Karpas-422 (cell line): ENCODE measurements at regions not wholly inside any gene's neighbourhood (a gene's known extent, or its start where the extent isn't known, plus 50 kb on each side); places are given as distances from the start of the nearest gene placed in this dataset.
"Not testable (repeated sequence)": the region's sequence is repeated elsewhere in the genome, so short reads cannot be mapped to it uniquely, and the experiment has no call there.

Experiments used
- DNase-seq: peaks from one replicate; pipeline ENCODE4 v3.0.0-alpha.2; 2015
- H2AFZ ChIP-seq: fragments of 200-600 bp; sonication (generic); 2 replicates; pipeline ENCODE4 v1.6.1; 2014; ENCODE audit warnings: antibody characterized with exemption, low read length, mixed read lengths
- H3K27ac ChIP-seq: fragments of 200-600 bp; sonication (generic); 2 replicates; pipeline ENCODE4 v1.5.1; 2014; ENCODE audit warnings: mild to moderate bottlenecking, low read length, moderate library complexity
- H3K27me3 ChIP-seq: fragments of 200-600 bp; sonication (generic); 2 replicates; pipeline ENCODE4 v1.6.1; 2014; ENCODE audit warnings: low read length, mixed read lengths
- H3K36me3 ChIP-seq: fragments of 200-600 bp; sonication (generic); 2 replicates; pipeline ENCODE4 v1.6.1; 2014; ENCODE audit warnings: low read length, mixed read lengths; ENCODE audit not compliant: insufficient read depth
- H3K4me1 ChIP-seq: fragments of 200-600 bp; sonication (generic); 2 replicates; pipeline ENCODE4 v1.6.1; 2014; ENCODE audit warnings: mild to moderate bottlenecking, low read length, mixed read lengths
- H3K4me2 ChIP-seq: fragments of 200-600 bp; sonication (generic); 2 replicates; pipeline ENCODE4 v1.6.1; 2014; ENCODE audit warnings: low read length, low read depth, mild to moderate bottlenecking; ENCODE audit not compliant: poor library complexity, severe bottlenecking
- H3K4me3 ChIP-seq: fragments of 200-600 bp; sonication (generic); 2 replicates; pipeline ENCODE4 v1.5.1; 2014; ENCODE audit warnings: mild to moderate bottlenecking, antibody characterized with exemption, low read length, mixed read lengths
- H3K79me2 ChIP-seq: fragments of 200-600 bp; sonication (generic); 2 replicates; pipeline ENCODE4 v1.6.1; 2014; ENCODE audit warnings: mild to moderate bottlenecking, low read length, mixed read lengths
- H3K9ac ChIP-seq: fragments of 200-600 bp; sonication (generic); 2 replicates; pipeline ENCODE4 v1.6.0; 2014; ENCODE audit warnings: low read length
- H3K9me2 ChIP-seq: fragments of 200-600 bp; sonication (generic), shearing (Covaris generic); replicated peaks from 2 replicates; pipeline ENCODE4 v1.6.0; 2014; ENCODE audit warnings: mild to moderate bottlenecking, low read length, moderate library complexity; ENCODE audit not compliant: insufficient read depth
- H3K9me3 ChIP-seq: fragments of 300-700, 200-600 bp; sonication (generic); 2 replicates; pipeline ENCODE4 v1.6.1; 2014; ENCODE audit warnings: low read length, mixed read lengths
- H4K20me1 ChIP-seq: fragments of 200-600 bp; sonication (generic); 2 replicates; pipeline ENCODE4 v1.6.1; 2014; ENCODE audit warnings: mild to moderate bottlenecking, antibody characterized with exemption, low read length, low read depth; ENCODE audit not compliant: insufficient read depth

GRCh38 chr3:16076564-16076963 is 97.9 kb upstream of the GALNT15 start:
- H3K27me3 ChIP-seq = no peaks in the 10 kb centered on the region
- H3K4me3 ChIP-seq = no peak overlapping the region
- H4K20me1 ChIP-seq = no peaks in the 10 kb centered on the region
- peaks cover 10% of the 10 kb centered on the region for H3K4me1 ChIP-seq
- no peak overlapping the region for H2AFZ ChIP-seq
- no peak overlapping the region for H3K27ac ChIP-seq
- H3K79me2 ChIP-seq = no peaks in the 10 kb centered on the region
- H3K9me2 ChIP-seq = no peaks in the 10 kb centered on the region
- no peak overlapping the region for H3K9ac ChIP-seq
- DNase-seq = no peak
- 0 out of 2 replicates have a peak, but pooled peaks cover 3% of the 10 kb centered on the region for H3K9me3 ChIP-seq
- H3K36me3 ChIP-seq = no peaks in the 10 kb centered on the region; the same call in 1 of the 2 replicates
- no peak overlapping the region for H3K4me2 ChIP-seq

GRCh38 chr3:16077146-16077545 is 97.3 kb upstream of the GALNT15 start:
- H3K9me3 ChIP-seq, H3K9me2 ChIP-seq, H3K27me3 ChIP-seq, H3K4me2 ChIP-seq, H4K20me1 ChIP-seq, H3K79me2 ChIP-seq, H3K9ac ChIP-seq, H2AFZ ChIP-seq, H3K36me3 ChIP-seq, H3K27ac ChIP-seq, H3K4me3 ChIP-seq, DNase-seq, H3K4me1 ChIP-seq: not testable (repeated sequence)

GRCh38 chr3:16077681-16078080 is 96.8 kb upstream of the GALNT15 start:
- H3K36me3 ChIP-seq = not testable (repeated sequence)

GRCh38 chr3:16079519-16079918 is 95.0 kb upstream of the GALNT15 start:
- no peaks in the 10 kb centered on the region for H4K20me1 ChIP-seq
- H3K4me3 ChIP-seq = no peak overlapping the region
- H3K4me2 ChIP-seq = no peak overlapping the region
- H3K9ac ChIP-seq = no peak overlapping the region
- no peaks in the 10 kb centered on the region for H3K79me2 ChIP-seq
- H3K27me3 ChIP-seq = no peaks in the 10 kb centered on the region
- H3K27ac ChIP-seq = no peak overlapping the region
- no peaks in the 10 kb centered on the region for H3K9me2 ChIP-seq
- H3K36me3 ChIP-seq = no peaks in the 10 kb centered on the region; the same call in 1 of the 2 replicates
- 0 out of 2 replicates have a peak, but pooled peaks cover 5% of the 10 kb centered on the region for H3K9me3 ChIP-seq
- no peak for DNase-seq
- no peak overlapping the region for H2AFZ ChIP-seq
- H3K4me1 ChIP-seq = no peaks in the 10 kb centered on the region

More at GRCh38 chr3:16077681-16078080, 96.8 kb upstream of the GALNT15 start:
- not testable (repeated sequence) for H3K4me2 ChIP-seq, H4K20me1 ChIP-seq, H3K4me3 ChIP-seq, H2AFZ ChIP-seq, H3K9me3 ChIP-seq, H3K4me1 ChIP-seq, H3K27ac ChIP-seq, H3K79me2 ChIP-seq, H3K9me2 ChIP-seq, H3K9ac ChIP-seq, H3K27me3 ChIP-seq, DNase-seq

- H3K9ac ChIP-seq = no peak overlapping the region
- no peaks in the 10 kb centered on the region for H3K79me2 ChIP-seq
These were observed 92.8 kb upstream of the GALNT15 start for GRCh38 chr3:16081661-16082060.

GRCh38 chr3:16084887-16085286 is 89.6 kb upstream of the GALNT15 start:
- no peak overlapping the region for H3K9ac ChIP-seq
- H3K36me3 ChIP-seq = no peaks in the 10 kb centered on the region; the same call in 1 of the 2 replicates
- no peaks in the 10 kb centered on the region for H4K20me1 ChIP-seq
- H3K9me3 ChIP-seq = 0 out of 2 replicates have a peak, but pooled peaks cover 5% of the 10 kb centered on the region
- no peaks in the 10 kb centered on the region for H3K4me1 ChIP-seq
- H3K79me2 ChIP-seq = no peaks in the 10 kb centered on the region
- no peaks in the 10 kb centered on the region for H3K27me3 ChIP-seq
- H3K4me3 ChIP-seq = no peak overlapping the region
- no peak overlapping the region for H2AFZ ChIP-seq
- no peak for DNase-seq
- no peak overlapping the region for H3K27ac ChIP-seq
- no peaks in the 10 kb centered on the region for H3K9me2 ChIP-seq
- no peak overlapping the region for H3K4me2 ChIP-seq

More at GRCh38 chr3:16081661-16082060, 92.8 kb upstream of the GALNT15 start:
- H3K9me2 ChIP-seq = no peaks in the 10 kb centered on the region
- no peak overlapping the region for H3K4me2 ChIP-seq
- no peak overlapping the region for H2AFZ ChIP-seq
- H3K27ac ChIP-seq = no peak overlapping the region
- no peaks in the 10 kb centered on the region for H4K20me1 ChIP-seq
- no peaks in the 10 kb centered on the region for H3K4me1 ChIP-seq
- 0 out of 2 replicates have a peak, but pooled peaks cover 5% of the 10 kb centered on the region for H3K9me3 ChIP-seq
- no peak for DNase-seq
- no peaks in the 10 kb centered on the region for H3K27me3 ChIP-seq
- H3K36me3 ChIP-seq = no peaks in the 10 kb centered on the region; the same call in 1 of the 2 replicates
- H3K4me3 ChIP-seq = no peak overlapping the region

- DNase-seq = no peak
- Histone ChIP-seq H3K9me2 (no peaks in the 10 kb centered on the region), H3K4me1 (no peaks in the 10 kb centered on the region), H2AFZ (no peak overlapping the region), H3K4me2 (no peak overlapping the region), H3K27ac (no peak overlapping the region), H4K20me1 (no peaks in the 10 kb centered on the region), H3K27me3 (no peaks in the 10 kb centered on the region), H3K9me3 (0 out of 2 replicates have a peak, but pooled peaks cover 5% of the 10 kb centered on the region), H3K79me2 (no peaks in the 10 kb centered on the region), H3K4me3 (no peak overlapping the region), H3K36me3 (no peaks in the 10 kb centered on the region; the same call in 1 of the 2 replicates), H3K9ac (no peak overlapping the region)
These were observed 89.1 kb upstream of the GALNT15 start for GRCh38 chr3:16085410-16085809.

GRCh38 chr3:16085884-16086608 is 88.4 kb upstream of the GALNT15 start:
- Histone ChIP-seq H3K27ac (no peak overlapping the region), H3K4me3 (no peak overlapping the region), H3K9ac (no peak overlapping the region), H3K9me3 (0 out of 2 replicates have a peak, but pooled peaks cover 5% of the 10 kb centered on the region), H3K27me3 (no peaks in the 10 kb centered on the region), H3K36me3 (no peaks in the 10 kb centered on the region; the same call in 1 of the 2 replicates), H3K9me2 (no peaks in the 10 kb centered on the region), H4K20me1 (no peaks in the 10 kb centered on the region), H3K4me1 (no peaks in the 10 kb centered on the region), H2AFZ (no peak overlapping the region), H3K4me2 (no peak overlapping the region), H3K79me2 (no peaks in the 10 kb centered on the region)
- DNase-seq = no peak
